ENCODE measurements at regions not wholly inside any gene's neighbourhood (a gene's known extent, or its start where the extent isn't known, plus 50 kb on each side); places are given as distances from the start of the nearest gene placed in this dataset.

- TF ChIP-seq, protein P1, sequence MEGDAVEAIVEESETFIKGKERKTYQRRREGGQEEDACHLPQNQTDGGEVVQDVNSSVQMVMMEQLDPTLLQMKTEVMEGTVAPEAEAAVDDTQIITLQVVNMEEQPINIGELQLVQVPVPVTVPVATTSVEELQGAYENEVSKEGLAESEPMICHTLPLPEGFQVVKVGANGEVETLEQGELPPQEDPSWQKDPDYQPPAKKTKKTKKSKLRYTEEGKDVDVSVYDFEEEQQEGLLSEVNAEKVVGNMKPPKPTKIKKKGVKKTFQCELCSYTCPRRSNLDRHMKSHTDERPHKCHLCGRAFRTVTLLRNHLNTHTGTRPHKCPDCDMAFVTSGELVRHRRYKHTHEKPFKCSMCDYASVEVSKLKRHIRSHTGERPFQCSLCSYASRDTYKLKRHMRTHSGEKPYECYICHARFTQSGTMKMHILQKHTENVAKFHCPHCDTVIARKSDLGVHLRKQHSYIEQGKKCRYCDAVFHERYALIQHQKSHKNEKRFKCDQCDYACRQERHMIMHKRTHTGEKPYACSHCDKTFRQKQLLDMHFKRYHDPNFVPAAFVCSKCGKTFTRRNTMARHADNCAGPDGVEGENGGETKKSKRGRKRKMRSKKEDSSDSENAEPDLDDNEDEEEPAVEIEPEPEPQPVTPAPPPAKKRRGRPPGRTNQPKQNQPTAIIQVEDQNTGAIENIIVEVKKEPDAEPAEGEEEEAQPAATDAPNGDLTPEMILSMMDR (IDR thresholded peaks at IDR 0.05 in 2 of 3, conservative IDR thresholded peaks at IDR 0.05 in 1 of 3; ENCODE audit: borderline replicate concordance in 1 of 3, insufficient read depth in 1 of 3, low read depth in 2 of 3, low read length in 2 of 3) = no peak
- TF ChIP-seq EZH2 (IDR thresholded peaks at IDR 0.05) (no peak), POLR2A (IDR thresholded peaks at IDR 0.05; ENCODE audit: borderline replicate concordance, extremely low read depth, insufficient read depth, insufficient read length) (no peak), RAD21 (IDR thresholded peaks at IDR 0.05; ENCODE audit: low read depth) (no peak), CEBPB (IDR thresholded peaks at IDR 0.05; ENCODE audit: low read depth) (no peak), POLR2AphosphoS5 (IDR thresholded peaks at IDR 0.05; ENCODE audit: low read depth, low read length) (no peak), SIN3A (IDR thresholded peaks at IDR 0.05; ENCODE audit: low read depth) (no peak), SP1 (IDR thresholded peaks at IDR 0.05; ENCODE audit: low read depth) (no peak)
- TF ChIP-seq, protein P2, sequence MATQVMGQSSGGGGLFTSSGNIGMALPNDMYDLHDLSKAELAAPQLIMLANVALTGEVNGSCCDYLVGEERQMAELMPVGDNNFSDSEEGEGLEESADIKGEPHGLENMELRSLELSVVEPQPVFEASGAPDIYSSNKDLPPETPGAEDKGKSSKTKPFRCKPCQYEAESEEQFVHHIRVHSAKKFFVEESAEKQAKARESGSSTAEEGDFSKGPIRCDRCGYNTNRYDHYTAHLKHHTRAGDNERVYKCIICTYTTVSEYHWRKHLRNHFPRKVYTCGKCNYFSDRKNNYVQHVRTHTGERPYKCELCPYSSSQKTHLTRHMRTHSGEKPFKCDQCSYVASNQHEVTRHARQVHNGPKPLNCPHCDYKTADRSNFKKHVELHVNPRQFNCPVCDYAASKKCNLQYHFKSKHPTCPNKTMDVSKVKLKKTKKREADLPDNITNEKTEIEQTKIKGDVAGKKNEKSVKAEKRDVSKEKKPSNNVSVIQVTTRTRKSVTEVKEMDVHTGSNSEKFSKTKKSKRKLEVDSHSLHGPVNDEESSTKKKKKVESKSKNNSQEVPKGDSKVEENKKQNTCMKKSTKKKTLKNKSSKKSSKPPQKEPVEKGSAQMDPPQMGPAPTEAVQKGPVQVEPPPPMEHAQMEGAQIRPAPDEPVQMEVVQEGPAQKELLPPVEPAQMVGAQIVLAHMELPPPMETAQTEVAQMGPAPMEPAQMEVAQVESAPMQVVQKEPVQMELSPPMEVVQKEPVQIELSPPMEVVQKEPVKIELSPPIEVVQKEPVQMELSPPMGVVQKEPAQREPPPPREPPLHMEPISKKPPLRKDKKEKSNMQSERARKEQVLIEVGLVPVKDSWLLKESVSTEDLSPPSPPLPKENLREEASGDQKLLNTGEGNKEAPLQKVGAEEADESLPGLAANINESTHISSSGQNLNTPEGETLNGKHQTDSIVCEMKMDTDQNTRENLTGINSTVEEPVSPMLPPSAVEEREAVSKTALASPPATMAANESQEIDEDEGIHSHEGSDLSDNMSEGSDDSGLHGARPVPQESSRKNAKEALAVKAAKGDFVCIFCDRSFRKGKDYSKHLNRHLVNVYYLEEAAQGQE (IDR thresholded peaks at IDR 0.05; ENCODE audit: low read depth) = no peak
Measured at GRCh38 chr2:8333177-8333831, 348.6 kb upstream of the ID2 start.
